NCI-H1092 (cell line): ENCODE measurements at regions not wholly inside any gene's neighbourhood (a gene's known extent, or its start where the extent isn't known, plus 50 kb on each side); places are given as distances from the start of the nearest gene placed in this dataset.

Experiments
- DNase-seq: peaks from one replicate; lab custom pipeline; 2025; lab: John Stamatoyannopoulos, UW

- no peak for DNase-seq
Measured at GRCh38 chr5:57705769-57706168, 223.2 kb upstream of the ACTBL2 start.

DNA sequence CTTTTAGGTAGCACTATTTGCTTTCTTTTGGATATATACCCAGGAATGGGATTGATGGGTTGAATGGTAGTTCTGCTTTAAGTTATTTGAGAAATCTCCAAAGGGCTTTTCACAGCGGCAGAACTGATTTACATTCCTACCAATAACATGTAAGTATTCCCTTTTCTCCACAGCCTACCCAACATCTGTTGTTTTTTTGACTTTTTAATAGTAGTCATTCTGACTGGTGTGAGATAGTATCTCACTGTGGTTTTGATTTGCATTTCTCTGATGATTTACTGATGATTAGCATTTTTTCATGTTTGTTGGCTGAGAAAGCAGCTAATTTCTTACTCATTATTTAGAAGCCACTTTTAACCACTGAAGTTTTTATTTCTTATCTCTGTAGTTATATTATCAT lies 221.1 kb upstream of the ACTBL2 start:
- no peak for DNase-seq

GRCh38 chr5:57700484-57700883 lies 217.9 kb upstream of the ACTBL2 start:
- no peak for DNase-seq

GRCh38 chr5:57700072-57700471 lies 217.5 kb upstream of the ACTBL2 start:
- no peak for DNase-seq

DNA sequence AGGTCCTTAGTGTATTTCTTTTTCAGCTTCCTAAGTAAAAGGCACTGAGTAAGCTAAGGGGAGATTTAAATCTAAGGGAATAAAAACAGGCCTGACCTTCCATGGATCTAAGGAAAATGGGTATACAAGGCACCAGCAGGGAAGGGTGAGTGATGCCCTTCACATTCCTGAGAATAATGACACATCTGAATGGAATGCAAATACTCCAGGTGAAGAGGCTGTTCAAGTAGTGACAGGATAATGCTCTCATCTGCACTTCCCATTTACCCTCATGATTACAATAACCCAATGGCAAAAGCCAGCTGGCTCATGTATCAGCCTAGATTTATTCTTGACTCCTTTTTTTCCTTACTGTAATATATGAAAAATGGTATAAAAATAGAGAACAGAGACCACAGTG lies 216.2 kb upstream of the ACTBL2 start:
- DNase-seq = no peak

DNA sequence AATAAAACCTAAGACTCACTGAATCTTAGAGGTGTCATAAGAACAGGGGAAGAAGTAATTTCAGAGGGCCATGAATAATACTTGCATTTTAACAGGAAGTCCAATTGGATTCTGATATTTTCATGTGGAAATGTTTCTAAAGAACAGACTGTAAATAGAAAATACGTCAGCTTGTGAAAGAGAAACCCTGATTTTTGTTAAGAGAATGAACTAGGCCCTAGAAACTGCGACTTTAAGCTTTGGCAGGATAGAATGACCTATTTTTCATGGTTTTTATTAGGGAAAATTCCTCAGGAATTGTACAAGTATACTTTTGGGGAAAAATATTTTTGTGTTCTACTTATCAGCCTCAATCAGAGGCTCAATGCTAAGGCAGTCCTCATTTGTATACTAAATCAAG lies 215.5 kb upstream of the ACTBL2 start:
- DNase-seq = no peak

GRCh38 chr5:57696825-57697570 lies 214.4 kb upstream of the ACTBL2 start:
- no peak for DNase-seq

- DNase-seq = no peak
Measured at GRCh38 chr5:57696389-57696769, 213.8 kb upstream of the ACTBL2 start.

- no peak for DNase-seq
Measured at GRCh38 chr5:57695706-57696388, 213.2 kb upstream of the ACTBL2 start.

GRCh38 chr5:57695179-57695578 lies 212.6 kb upstream of the ACTBL2 start:
- no peak for DNase-seq

GRCh38 chr5:57693488-57694305 lies 211.1 kb upstream of the ACTBL2 start:
- no peak for DNase-seq

DNA sequence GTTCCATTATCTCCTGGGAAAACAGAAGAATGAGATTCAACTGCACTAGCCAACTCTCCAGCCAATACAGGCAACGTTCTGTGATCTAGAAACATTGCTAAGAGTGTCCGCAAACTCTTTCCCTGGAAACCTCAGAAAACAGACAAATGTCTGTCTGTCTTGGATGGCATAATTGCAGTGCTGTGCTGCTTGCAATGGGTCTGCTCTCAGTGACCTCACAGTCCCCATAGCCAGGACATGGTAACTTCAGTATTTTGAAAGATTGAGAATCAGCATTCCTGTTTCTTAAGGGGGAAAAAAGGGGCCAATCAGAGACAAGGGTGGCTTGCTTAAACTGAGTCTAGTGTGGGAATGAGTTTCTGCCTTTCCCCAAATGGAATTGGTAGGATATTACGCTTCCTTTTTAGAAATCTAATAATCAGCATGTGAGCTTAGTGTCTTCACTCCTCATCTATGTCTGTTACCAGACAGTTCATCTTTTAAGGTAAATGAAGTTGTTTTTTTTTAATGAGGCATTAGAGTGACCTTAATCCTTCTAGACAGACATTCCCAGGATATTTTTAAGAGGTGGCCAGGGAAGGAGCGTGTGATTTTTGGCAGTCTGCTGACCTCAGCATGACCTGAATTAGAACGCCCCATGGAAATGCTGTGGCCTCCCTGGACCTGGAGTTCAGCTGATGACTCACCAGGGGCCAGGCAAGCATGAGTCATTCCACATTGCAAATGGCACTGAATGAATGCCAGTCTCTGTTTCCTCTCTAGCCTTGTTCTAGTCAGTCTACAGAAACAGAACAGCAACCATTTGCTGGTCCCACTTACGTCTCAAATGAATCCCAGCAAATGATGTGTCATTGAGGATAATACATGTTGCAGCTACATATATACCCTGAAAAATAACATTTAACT lies 210.2 kb upstream of the ACTBL2 start:
- DNase-seq = no peak

- DNase-seq = no peak
Measured at GRCh38 chr5:57690724-57691123, 208.1 kb upstream of the ACTBL2 start.

GRCh38 chr5:57687596-57687995 lies 205.0 kb upstream of the ACTBL2 start:
- DNase-seq = no peak

DNA sequence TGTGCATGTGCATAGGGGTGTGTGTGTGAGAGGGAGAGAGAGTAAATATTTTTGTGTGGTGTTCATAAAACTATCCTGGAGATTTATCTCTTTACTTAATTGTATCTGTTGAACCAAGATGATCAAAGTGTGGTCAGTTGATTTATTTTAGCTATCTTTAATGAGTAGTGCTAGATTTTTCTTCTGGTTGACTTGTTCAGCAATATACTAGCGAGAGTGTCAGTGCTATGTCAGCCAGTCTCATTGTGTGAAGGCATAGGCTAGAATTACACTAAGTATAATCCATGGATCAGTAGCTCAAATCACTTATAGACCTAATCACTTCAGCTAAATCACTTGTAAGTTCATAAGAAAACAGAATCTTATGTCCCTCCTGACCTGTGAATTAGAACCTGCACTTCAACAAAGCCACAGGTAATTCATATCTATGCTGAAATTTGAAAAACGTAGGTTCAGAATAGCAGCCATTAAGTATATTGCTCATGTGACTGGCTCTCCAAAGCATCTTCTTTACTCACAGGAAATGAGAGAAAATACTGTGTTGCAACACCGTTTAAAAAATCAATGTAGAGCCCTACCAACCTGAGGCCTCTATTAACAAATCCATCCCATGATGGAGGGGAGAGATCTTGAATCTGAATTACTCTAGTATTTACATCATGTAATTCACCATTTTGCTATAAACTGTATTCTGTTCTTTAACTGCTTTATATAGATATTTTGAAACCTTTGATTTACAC lies 203.1 kb upstream of the ACTBL2 start:
- no peak for DNase-seq

DNA sequence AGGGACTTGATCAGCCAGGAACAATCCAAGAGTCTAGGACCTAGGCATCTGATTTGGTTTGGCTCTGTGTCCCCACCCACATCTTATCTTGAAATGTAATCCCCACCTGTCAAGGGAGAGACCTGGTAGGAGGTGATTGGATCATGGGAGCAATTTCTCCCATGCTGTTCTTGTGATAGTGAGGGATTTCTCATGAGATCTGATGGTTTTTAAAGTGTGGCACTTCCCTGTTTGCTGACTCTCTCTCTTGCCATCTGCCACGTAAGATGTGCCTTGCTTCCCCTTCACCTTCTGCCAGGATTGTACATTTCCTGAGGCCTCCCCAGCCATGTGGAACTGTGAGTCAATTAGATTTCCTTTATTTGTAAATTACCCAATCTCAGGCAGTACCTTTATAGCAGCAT lies 201.7 kb upstream of the ACTBL2 start:
- no peak for DNase-seq

DNA sequence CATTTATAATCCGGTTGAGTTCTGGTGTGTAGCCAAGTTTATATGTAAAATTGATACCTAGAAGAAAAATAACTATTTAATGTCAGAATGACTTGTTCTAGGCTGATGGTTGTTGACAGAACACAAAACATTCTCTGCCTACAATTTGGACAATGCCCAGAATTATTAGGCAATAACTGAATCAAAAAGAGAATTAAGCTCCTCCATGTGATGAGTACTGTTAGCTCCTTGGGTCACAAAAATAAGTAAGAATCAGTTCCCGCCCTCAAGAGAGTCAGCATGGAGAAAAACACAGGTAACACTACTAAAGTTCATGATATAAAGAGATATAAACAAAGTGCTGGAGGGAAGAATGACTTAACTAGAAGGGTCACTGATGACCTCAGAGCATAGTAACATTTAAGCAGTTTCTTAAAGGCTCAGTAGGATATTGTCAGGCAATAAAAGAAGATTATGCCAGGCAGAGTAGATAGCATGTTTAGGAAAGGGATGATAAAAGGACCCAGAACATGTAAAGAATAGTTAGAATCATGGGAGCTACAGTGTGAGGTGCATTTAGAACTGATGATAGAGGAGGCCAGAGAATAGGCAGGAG lies 200.5 kb upstream of the ACTBL2 start:
- no peak for DNase-seq

- no peak for DNase-seq
Measured at GRCh38 chr5:57681942-57682341, 199.3 kb upstream of the ACTBL2 start.

DNA sequence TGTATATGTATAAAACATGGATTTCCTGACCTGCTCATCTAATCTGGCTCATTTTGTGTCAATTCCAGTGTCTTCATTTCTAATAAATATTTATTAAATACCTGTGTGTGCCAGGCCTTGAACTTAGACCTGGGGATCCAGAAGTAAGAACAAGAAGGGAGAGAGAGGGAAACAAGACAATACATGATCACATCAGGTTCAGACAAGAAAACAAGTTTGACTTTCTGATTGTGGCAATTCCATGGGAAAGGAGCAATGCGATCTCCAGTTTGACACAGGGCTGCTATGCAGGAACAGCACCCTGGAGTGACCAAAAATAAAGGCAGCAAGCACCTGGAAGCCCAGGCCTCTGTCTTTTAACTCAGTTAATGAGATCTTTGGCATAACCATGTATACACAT lies 198.1 kb upstream of the ACTBL2 start:
- DNase-seq = no peak

- DNase-seq = no peak
Measured at GRCh38 chr5:57677235-57677634, 194.6 kb upstream of the ACTBL2 start.
